PC-9 (cell line): ENCODE measurements at regions not wholly inside any gene's neighbourhood (a gene's known extent, or its start where the extent isn't known, plus 50 kb on each side); places are given as distances from the start of the nearest gene placed in this dataset.

Experiments
- BruUV-seq: library from RNA; stranded (reverse); fragments of 400-500 nt; replicated peaks from 2 replicates; lab custom pipeline; 2021; lab: Mats Ljungman, UMichigan
- CTCF ChIA-PET: fragments of 300-600 bp; sonication (Branson Sonifier 250); formaldehyde crosslinking; loops from one replicate; lab custom pipeline; 2022; ENCODE audit warnings: antibody characterized with exemption; lab: Charles Lee
- POLR2A ChIA-PET: fragments of 300-600 bp; sonication (Branson Sonifier 250); formaldehyde crosslinking; loops from one replicate; lab custom pipeline; 2022; ENCODE audit warnings: antibody characterized with exemption; ENCODE audit not compliant: unreplicated experiment; lab: Charles Lee
- DNase-seq, 2 experiments: peaks; one replicate each; pipeline versions ENCODE4 v3.0.0 to v3.0.0-alpha.2; 2015 to 2022; ENCODE audit warnings: mixed read lengths in 1 of 2
- H2AFZ ChIP-seq: fragments of 200-600 bp; sonication (generic); 2 replicates; pipeline ENCODE4 v1.8.1; 2017; ENCODE audit warnings: antibody characterized with exemption
- H3F3A ChIP-seq: fragments of 200-600 bp; sonication (generic); 2 replicates; pipeline ENCODE4 v1.8.1; 2017; ENCODE audit warnings: antibody characterized with exemption, mild to moderate bottlenecking, low read depth; ENCODE audit not compliant: insufficient read depth
- H3K27ac ChIP-seq: fragments of 200-600 bp; sonication (generic); 2 replicates; pipeline ENCODE4 v1.6.1; 2016; ENCODE audit warnings: mixed run types
- H3K27me3 ChIP-seq: fragments of 200-600 bp; sonication (generic); 2 replicates; pipeline ENCODE4 v1.6.1; 2016; ENCODE audit warnings: low read depth, mixed run types; ENCODE audit not compliant: insufficient read depth
- H3K36me3 ChIP-seq: fragments of 200-600 bp; sonication (generic); 2 replicates; pipeline ENCODE4 v1.6.1; 2016; ENCODE audit warnings: low read depth, mixed run types
- H3K4me1 ChIP-seq: fragments of 200-600 bp; sonication (generic); replicated peaks from 2 replicates; pipeline ENCODE4 v1.6.1; 2016; ENCODE audit warnings: mixed run types; ENCODE audit not compliant: insufficient read depth
- H3K4me2 ChIP-seq: fragments of 200-600 bp; sonication (generic); 2 replicates; pipeline ENCODE4 v1.6.1; 2017; ENCODE audit warnings: mixed run types
- H3K4me3 ChIP-seq: fragments of 200-600 bp; sonication (generic); 2 replicates; pipeline ENCODE4 v1.6.1; 2016; ENCODE audit warnings: mixed run types
- H3K79me2 ChIP-seq: fragments of 200-600 bp; sonication (generic); 2 replicates; pipeline ENCODE4 v1.6.1; 2017; ENCODE audit warnings: low read depth, mixed run types
- H3K9me2 ChIP-seq: fragments of 200-600 bp; sonication (generic); 2 replicates; pipeline ENCODE4 v1.8.1; 2017; ENCODE audit warnings: mild to moderate bottlenecking; ENCODE audit not compliant: insufficient read depth
- H3K9me3 ChIP-seq: fragments of 200-600 bp; sonication (generic); 2 replicates; pipeline ENCODE4 v1.8.1; 2016; ENCODE audit warnings: low read depth; ENCODE audit not compliant: insufficient read depth
- H4K20me1 ChIP-seq: fragments of 200-600 bp; sonication (generic); 2 replicates; pipeline ENCODE4 v1.8.1; 2017; ENCODE audit not compliant: insufficient read depth
- CTCF ChIP-seq: fragments of 200-600 bp; sonication (generic); conservative IDR thresholded peaks from 2 replicates; pipeline ENCODE4 v1.6.1; 2017; ENCODE audit warnings: mixed run types, antibody characterized with exemption, mild to moderate bottlenecking, moderate library complexity
- EZH2 ChIP-seq: fragments of 200-600 bp; sonication (generic); IDR thresholded peaks from 2 replicates; pipeline ENCODE4 v1.8.0; 2017; ENCODE audit warnings: antibody characterized with exemption, low read depth
- intact Hi-C: fragments of 100-400 bp; cut with micrococcal nuclease; formaldehyde crosslinking; loops from one replicate; pipeline ENCODE4 v1.10.0; 2022; ENCODE audit not compliant: unreplicated experiment

GRCh38 chr22:34808618-34809017 is 257.3 kb upstream of the ISX start:
- intact Hi-C loops, result no loop called here
- no peaks in the 10 kb centered on the region for H3K9me3 ChIP-seq
- no peak overlapping the region for H3K27ac ChIP-seq
- DNase-seq, result no peak
- CTCF ChIA-PET, result no interaction called here
- no peak overlapping the region for H3K4me2 ChIP-seq
- H4K20me1 ChIP-seq, result no peaks in the 10 kb centered on the region
- H3K27me3 ChIP-seq, result 0 out of 2 replicates have a peak, but pooled peaks cover 10% of the 10 kb centered on the region
- H3F3A ChIP-seq, result no peaks in the 10 kb centered on the region
- H3K36me3 ChIP-seq, result no peaks in the 10 kb centered on the region
- H2AFZ ChIP-seq, result no peak overlapping the region
- no peaks in the 10 kb centered on the region for H3K79me2 ChIP-seq
- POLR2A ChIA-PET, result no interaction called here
- H3K9me2 ChIP-seq, result no peaks in the 10 kb centered on the region
- H3K4me1 ChIP-seq, result no peaks in the 10 kb centered on the region
- H3K4me3 ChIP-seq, result no peak overlapping the region
- no TSS peak for BruUV-seq
- TF ChIP-seq EZH2, result no peak
- no peak for TF ChIP-seq CTCF

GRCh38 chr22:34812631-34813030 is 253.3 kb upstream of the ISX start:
- Histone ChIP-seq H3F3A (no peaks in the 10 kb centered on the region), H3K27me3 (0 out of 2 replicates have a peak, but pooled peaks cover 15% of the 10 kb centered on the region), H3K4me2 (no peak overlapping the region), H3K36me3 (no peaks in the 10 kb centered on the region), H3K4me3 (no peak overlapping the region), H3K27ac (no peak overlapping the region), H3K79me2 (no peaks in the 10 kb centered on the region), H3K9me3 (no peaks in the 10 kb centered on the region), H3K4me1 (no peaks in the 10 kb centered on the region), H2AFZ (no peak overlapping the region), H3K9me2 (no peaks in the 10 kb centered on the region), H4K20me1 (no peaks in the 10 kb centered on the region)
- no TSS peak for BruUV-seq
- ChIA-PET CTCF (no interaction called here), POLR2A (no interaction called here)
- no peak for TF ChIP-seq CTCF
- no peak for TF ChIP-seq EZH2
- intact Hi-C loops, result no loop called here
- DNase-seq, result no peak

GRCh38 chr22:34814260-34815025 is 251.5 kb upstream of the ISX start:
- DNase-seq, result no peak
- no TSS peak for BruUV-seq
- TF ChIP-seq CTCF (no peak), EZH2 (no peak)
- Histone ChIP-seq H3K9me3 (no peaks in the 10 kb centered on the region), H3K9me2 (no peaks in the 10 kb centered on the region), H3K27ac (no peak overlapping the region), H4K20me1 (no peaks in the 10 kb centered on the region), H3F3A (no peaks in the 10 kb centered on the region), H3K79me2 (no peaks in the 10 kb centered on the region), H3K27me3 (0 out of 2 replicates have a peak, but pooled peaks cover 10% of the 10 kb centered on the region), H2AFZ (no peak overlapping the region), H3K36me3 (no peaks in the 10 kb centered on the region), H3K4me3 (no peak overlapping the region), H3K4me1 (no peaks in the 10 kb centered on the region), H3K4me2 (no peak overlapping the region)
- ChIA-PET CTCF (no interaction called here), POLR2A (no interaction called here)
- intact Hi-C loops, result no loop called here
